Effector memory CD8-positive, alpha-beta T cell (primary cell): ENCODE measurements at regions not wholly inside any gene's neighbourhood (a gene's known extent, or its start where the extent isn't known, plus 50 kb on each side); places are given as distances from the start of the nearest gene placed in this dataset.

ENCODE experiments used
- ATAC-seq: fragments of 150-1000 bp; cut with Tn5 transposase; replicated peaks from 2 replicates; pipeline ENCODE4 v1.10.0; 2021; ENCODE audit warnings: mild to moderate bottlenecking, moderate library complexity
- DNase-seq, 3 experiments: peaks; one replicate each; pipeline ENCODE4 v3.0.0; 2021
- H3K27ac Mint-ChIP-seq, 2 donors: one replicate each; pipeline ENCODE4 v1.8.0; 2022; ENCODE audit warnings: mild to moderate bottlenecking in 2 of 2, mixed read lengths in 2 of 2, moderate library complexity in 2 of 2
- H3K27me3 Mint-ChIP-seq, 2 donors: one replicate each; pipeline ENCODE4 v1.8.0; 2022; ENCODE audit warnings: mixed read lengths in 2 of 2
- H3K36me3 Mint-ChIP-seq: one replicate; pipeline ENCODE4 v1.8.0; 2022; ENCODE audit warnings: mild to moderate bottlenecking, moderate library complexity, mixed read lengths; ENCODE audit not compliant: insufficient read depth
- H3K4me1 Mint-ChIP-seq, 2 donors: one replicate each; pipeline ENCODE4 v1.8.0; 2022; ENCODE audit warnings: low read depth in 2 of 2, mixed read lengths in 2 of 2
- H3K4me3 Mint-ChIP-seq, 2 donors: one replicate each; pipeline ENCODE4 v1.8.0; 2022; ENCODE audit warnings: mild to moderate bottlenecking in 2 of 2, mixed read lengths in 2 of 2, moderate library complexity in 2 of 2
- H3K9me3 Mint-ChIP-seq, 2 donors: one replicate each; pipeline ENCODE4 v1.8.0; 2022; ENCODE audit warnings: mixed read lengths in 2 of 2

DNA sequence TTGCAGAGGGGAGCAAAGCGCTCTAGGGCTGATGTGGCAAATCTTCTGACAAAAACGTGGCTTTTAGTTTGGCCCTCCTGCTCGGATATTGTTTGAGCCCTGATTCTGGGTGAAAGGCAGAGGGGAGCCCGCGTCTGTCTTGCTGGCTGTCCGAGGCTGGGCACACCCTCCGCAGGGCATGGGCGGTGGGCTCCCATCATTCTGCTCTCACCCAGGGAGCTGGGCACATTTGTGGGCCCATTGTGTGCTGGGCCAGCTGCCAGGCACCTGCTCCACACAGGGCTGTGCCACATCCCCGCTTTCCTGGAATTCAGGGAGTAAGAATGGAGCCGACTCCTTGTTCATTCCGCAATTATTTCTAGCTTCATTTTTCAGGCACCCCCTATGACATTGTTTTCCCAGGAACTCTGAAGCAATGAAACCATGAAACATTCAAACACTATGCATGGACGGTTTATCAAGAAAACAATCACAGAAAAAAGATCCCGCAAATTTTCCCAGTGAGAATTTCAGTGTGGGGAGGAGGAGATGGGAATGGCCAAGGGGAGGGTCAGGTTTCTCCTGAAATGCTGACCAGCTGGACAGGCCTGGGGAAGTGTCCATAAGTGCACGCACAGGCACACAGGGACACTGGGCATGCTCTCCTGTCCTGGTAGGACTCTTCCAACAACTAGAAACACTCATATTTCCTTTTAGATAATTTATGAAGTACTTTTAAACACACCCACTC, 341.1 kb downstream of the CXCL12 start:
- H3K4me3 Mint-ChIP-seq = no peak overlapping the region
- DNase-seq (no peak), ATAC-seq (no peak)
- no peaks in the 10 kb centered on the region for H3K36me3 Mint-ChIP-seq
- H3K4me1 Mint-ChIP-seq = peaks cover 0 to 2% of the 10 kb centered on the region in 2 donors
- H3K27me3 Mint-ChIP-seq = peaks cover 20 to 63% of the 10 kb centered on the region in 2 donors
- H3K9me3 Mint-ChIP-seq = no peaks in the 10 kb centered on the region
- H3K27ac Mint-ChIP-seq = no peak overlapping the region

DNA sequence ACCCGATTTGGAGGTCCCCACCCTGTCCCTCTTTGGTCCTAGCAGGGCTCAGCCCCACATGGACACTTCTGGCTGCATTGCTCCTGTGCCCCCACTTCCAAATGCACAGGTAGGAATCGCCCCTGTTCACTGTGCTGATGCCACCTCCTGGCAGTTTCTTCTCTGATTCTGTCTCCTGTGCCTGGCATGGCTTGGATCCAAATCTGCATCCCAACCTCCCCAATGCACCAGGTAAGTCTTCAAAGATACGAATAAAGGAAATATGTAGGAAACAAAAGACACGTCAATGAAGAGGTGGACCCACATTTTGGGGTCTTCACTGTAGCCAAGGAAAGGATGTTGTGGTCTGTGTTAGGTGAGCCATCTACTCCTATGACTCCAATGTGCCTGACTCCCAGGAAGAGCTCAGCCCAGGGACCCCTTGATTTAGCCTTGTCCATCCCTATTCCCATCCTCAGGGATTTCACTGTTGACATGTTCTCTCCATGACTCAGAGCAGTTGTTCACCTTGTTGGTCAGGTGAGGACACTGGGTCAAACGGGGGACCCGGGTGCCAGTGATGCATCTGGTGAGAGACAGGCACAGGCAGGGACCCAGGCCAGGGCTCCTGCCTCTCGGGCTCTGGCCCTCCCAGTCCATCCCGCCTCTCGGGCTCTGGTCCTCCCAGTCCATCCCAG, 341.8 kb downstream of the CXCL12 start:
- Mint-ChIP-seq H3K36me3 (no peaks in the 10 kb centered on the region), H3K27me3 (peaks cover 19 to 59% of the 10 kb centered on the region in 2 donors), H3K4me1 (peaks cover 0 to 2% of the 10 kb centered on the region in 2 donors), H3K9me3 (no peaks in the 10 kb centered on the region), H3K27ac (no peak overlapping the region), H3K4me3 (no peak overlapping the region)
- DNase-seq (no peak), ATAC-seq (no peak)

GRCh38 chr10:44042075-44042770, 342.7 kb downstream of the CXCL12 start:
- ATAC-seq (no peak), DNase-seq (no peak)
- Mint-ChIP-seq H3K4me1 (peaks cover 0 to under 1% of the 10 kb centered on the region in 2 donors), H3K27ac (no peak overlapping the region), H3K27me3 (peaks cover 10 to 51% of the 10 kb centered on the region in 2 donors), H3K4me3 (no peak overlapping the region), H3K36me3 (no peaks in the 10 kb centered on the region), H3K9me3 (no peaks in the 10 kb centered on the region)

GRCh38 chr10:44039599-44039998, 345.3 kb downstream of the CXCL12 start:
- Mint-ChIP-seq H3K27me3 (peaks cover 17 to 45% of the 10 kb centered on the region in 2 donors), H3K36me3 (peaks cover 2% of the 10 kb centered on the region), H3K4me3 (no peak overlapping the region), H3K9me3 (no peaks in the 10 kb centered on the region), H3K27ac (no peak overlapping the region), H3K4me1 (no peaks in the 10 kb centered on the region)
- DNase-seq (no peak), ATAC-seq (no peak)

DNA sequence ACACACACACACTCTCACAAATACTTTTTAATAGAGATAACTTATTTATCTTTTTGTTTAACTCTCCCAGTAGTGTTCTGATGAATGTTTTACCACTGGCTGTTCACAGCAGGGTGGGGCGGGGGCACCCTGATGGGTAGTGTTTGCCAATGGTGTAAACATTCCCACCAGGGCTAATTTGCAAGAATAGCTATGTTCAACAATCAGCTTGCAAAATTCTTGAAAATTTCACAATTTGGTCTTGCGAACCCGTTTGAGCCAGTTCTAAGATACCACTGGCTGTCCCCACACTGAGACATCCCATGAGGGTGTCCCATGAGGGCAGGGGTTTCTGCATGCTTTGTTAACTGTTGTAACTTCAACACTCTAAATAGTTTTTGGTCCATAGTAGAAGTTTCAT, 348.5 kb downstream of the CXCL12 start:
- no peak overlapping the region for H3K27ac Mint-ChIP-seq
- H3K9me3 Mint-ChIP-seq = no peaks in the 10 kb centered on the region
- H3K4me1 Mint-ChIP-seq = no peaks in the 10 kb centered on the region
- peaks cover 2% of the 10 kb centered on the region for H3K36me3 Mint-ChIP-seq
- peaks cover 24 to 32% of the 10 kb centered on the region in 2 donors for H3K27me3 Mint-ChIP-seq
- DNase-seq (no peak), ATAC-seq (no peak)
- H3K4me3 Mint-ChIP-seq = no peak overlapping the region

DNA sequence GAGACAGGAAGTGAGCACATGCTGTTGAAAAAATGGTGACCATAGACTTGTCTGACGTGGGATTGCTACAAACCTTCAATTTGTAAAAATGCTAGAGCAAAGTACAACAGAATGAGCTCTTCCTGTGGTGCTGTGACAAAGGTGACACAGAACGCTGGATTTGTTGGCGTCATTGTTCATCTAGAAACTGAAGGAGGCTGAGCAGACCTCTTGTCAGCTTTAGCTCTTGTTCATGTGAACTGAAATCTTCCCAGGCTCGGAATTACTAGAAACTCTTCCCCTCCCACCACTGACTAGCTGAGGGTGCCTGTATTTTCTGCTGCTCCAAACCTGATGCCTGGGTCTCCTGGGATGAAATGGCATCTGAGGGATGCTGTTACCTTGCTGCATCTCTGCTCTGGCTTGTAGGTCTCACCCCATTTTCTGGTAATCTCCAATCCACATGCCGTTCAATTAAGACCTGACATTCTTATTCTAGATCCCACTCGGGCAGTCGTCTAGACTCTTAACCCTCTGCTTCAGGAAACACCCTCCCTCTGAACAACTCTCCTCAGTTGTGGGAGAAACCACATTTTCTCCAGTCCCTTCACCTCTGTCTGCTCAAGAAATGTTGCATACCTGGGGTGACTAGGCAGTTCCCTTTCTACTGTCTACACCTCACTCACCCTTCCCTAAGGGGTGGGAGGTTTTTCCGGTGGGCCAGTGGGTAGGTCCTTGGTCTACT, 349.3 kb downstream of the CXCL12 start:
- no peak for DNase-seq
- Mint-ChIP-seq H3K27ac (no peak overlapping the region), H3K9me3 (no peaks in the 10 kb centered on the region), H3K27me3 (peaks cover 24 to 32% of the 10 kb centered on the region in 2 donors), H3K36me3 (peaks cover 2% of the 10 kb centered on the region), H3K4me3 (no peak overlapping the region), H3K4me1 (no peaks in the 10 kb centered on the region)
- no peak for ATAC-seq

- Mint-ChIP-seq H3K9me3 (no peaks in the 10 kb centered on the region), H3K27ac (no peak overlapping the region), H3K4me3 (no peak overlapping the region), H3K36me3 (peaks cover 2% of the 10 kb centered on the region), H3K4me1 (no peaks in the 10 kb centered on the region), H3K27me3 (peaks cover 24 to 28% of the 10 kb centered on the region in 2 donors)
- ATAC-seq = no peak
- no peak for DNase-seq
Observed at GRCh38 chr10:44034946-44035345, 350.0 kb downstream of the CXCL12 start.

DNA sequence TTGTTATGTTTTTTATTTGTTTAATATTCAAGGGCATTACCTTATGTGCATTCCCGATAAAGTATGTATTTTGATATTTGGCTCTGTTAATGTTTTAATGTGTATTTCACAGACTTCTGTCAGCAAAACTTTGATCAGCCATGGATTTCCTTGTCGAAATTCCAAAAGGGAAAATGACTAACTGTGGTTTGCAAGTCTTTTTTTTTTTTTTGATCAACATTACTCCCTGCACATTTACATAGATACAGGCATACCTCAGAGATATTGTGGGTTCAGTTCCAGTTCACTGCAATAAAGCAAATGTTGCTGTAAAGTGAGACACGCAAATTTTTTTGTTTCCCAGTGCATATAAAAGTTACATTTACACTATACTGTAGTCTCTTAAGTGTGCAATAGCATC, 351.9 kb downstream of the CXCL12 start:
- Mint-ChIP-seq H3K4me3 (no peak overlapping the region), H3K9me3 (no peaks in the 10 kb centered on the region), H3K27me3 (peaks cover 24 to 33% of the 10 kb centered on the region in 2 donors), H3K36me3 (peaks cover 2% of the 10 kb centered on the region), H3K4me1 (no peaks in the 10 kb centered on the region), H3K27ac (no peak overlapping the region)
- DNase-seq (no peak), ATAC-seq (no peak)

GRCh38 chr10:44032216-44032615, 352.7 kb downstream of the CXCL12 start:
- no peaks in the 10 kb centered on the region for H3K4me1 Mint-ChIP-seq
- no peak overlapping the region for H3K4me3 Mint-ChIP-seq
- H3K9me3 Mint-ChIP-seq = no peaks in the 10 kb centered on the region
- no peak overlapping the region for H3K27ac Mint-ChIP-seq
- DNase-seq (no peak), ATAC-seq (no peak)
- peaks cover 2% of the 10 kb centered on the region for H3K36me3 Mint-ChIP-seq
- peaks cover 24 to 33% of the 10 kb centered on the region in 2 donors for H3K27me3 Mint-ChIP-seq

GRCh38 chr10:44030738-44031137, 354.2 kb downstream of the CXCL12 start:
- Mint-ChIP-seq H3K4me3 (no peak overlapping the region), H3K9me3 (no peaks in the 10 kb centered on the region), H3K4me1 (no peaks in the 10 kb centered on the region), H3K36me3 (peaks cover under 1% of the 10 kb centered on the region), H3K27ac (no peak overlapping the region), H3K27me3 (peaks cover 22 to 31% of the 10 kb centered on the region in 2 donors)
- ATAC-seq (no peak), DNase-seq (no peak)

GRCh38 chr10:44030132-44030531, 354.8 kb downstream of the CXCL12 start:
- DNase-seq (no peak), ATAC-seq (peak; percentile 51)
- Mint-ChIP-seq H3K4me1 (no peaks in the 10 kb centered on the region), H3K9me3 (no peaks in the 10 kb centered on the region), H3K27ac (no peak overlapping the region), H3K27me3 (peaks cover 25 to 31% of the 10 kb centered on the region in 2 donors), H3K4me3 (no peak overlapping the region), H3K36me3 (no peaks in the 10 kb centered on the region)

DNA sequence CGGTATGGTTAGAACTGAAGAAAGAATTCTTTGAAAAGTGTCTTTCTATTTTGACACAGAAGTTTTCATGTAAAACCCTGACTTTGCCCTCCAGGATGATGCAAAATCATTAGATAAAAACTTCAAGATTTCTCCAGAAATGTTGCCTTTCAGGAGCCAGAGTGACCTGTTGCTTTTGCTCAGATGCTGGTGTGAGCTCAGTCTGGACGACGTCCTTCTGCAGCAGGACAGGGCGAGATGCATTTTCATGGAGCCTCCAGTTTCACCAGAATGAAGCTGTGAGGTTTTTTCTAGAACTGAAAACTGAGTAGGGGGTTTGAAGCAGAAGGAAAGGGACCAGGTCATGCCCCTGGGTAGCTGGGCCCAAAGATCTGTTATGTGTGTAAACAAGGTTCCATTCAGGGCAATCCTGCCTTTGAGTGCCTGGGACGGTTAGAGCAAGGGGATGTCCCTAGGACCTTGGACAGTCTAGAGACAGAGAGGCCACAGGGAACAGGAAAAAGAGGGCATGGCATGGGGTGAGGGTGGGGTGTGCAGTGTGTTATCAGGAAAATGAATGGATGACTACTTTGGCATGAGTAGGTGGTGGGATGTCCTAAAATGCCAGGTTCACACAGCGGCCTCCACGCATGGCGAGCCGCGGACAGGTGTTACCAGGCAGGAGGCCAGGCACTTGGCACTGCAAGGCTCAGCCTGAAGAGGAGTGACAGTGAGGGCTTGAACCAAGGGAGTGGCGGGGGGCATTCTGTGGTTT, 356.3 kb downstream of the CXCL12 start:
- no peak for ATAC-seq
- H3K36me3 Mint-ChIP-seq = no peaks in the 10 kb centered on the region
- H3K4me1 Mint-ChIP-seq = no peaks in the 10 kb centered on the region
- no peak overlapping the region for H3K27ac Mint-ChIP-seq
- DNase-seq = no peak
- H3K9me3 Mint-ChIP-seq = no peaks in the 10 kb centered on the region
- peaks cover 24 to 37% of the 10 kb centered on the region in 2 donors for H3K27me3 Mint-ChIP-seq
- no peak overlapping the region for H3K4me3 Mint-ChIP-seq
